ENCODE measurements at regions not wholly inside any gene's neighbourhood (a gene's known extent, or its start where the extent isn't known, plus 50 kb on each side); places are given as distances from the start of the nearest gene placed in this dataset.
A peak's percentile ranks its signal among the peaks of the same experiment; 100 is the strongest.

DNA sequence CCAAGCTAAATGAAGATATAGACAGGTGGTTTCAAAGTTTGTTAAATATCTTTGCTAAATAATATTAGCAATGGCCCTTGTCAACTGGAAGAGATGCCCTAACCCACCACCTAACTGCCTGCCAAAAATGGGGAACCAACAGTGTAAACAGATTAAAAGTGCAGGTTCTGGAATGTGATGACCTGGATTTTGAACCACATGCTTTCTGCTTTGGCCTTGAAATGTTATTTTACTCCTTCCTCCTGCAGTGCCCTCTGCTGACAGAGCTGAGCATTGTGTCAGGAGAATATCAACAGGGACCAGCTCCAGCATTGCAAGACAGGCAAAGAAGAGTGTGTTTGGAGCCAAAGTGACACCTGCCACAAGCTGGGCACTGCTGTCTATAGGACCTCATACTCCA lies 226.6 kb downstream of the MYLK4 start:
- H3K9me3 ChIP-seq: no peaks in the 10 kb centered on the region
- no peaks in the 10 kb centered on the region for H3K27me3 ChIP-seq
- H3K4me3 ChIP-seq (ENCODE audit: low read depth in 1 of 2, low read length in 1 of 2): no peak overlapping the region
- TF ChIP-seq, protein P1, sequence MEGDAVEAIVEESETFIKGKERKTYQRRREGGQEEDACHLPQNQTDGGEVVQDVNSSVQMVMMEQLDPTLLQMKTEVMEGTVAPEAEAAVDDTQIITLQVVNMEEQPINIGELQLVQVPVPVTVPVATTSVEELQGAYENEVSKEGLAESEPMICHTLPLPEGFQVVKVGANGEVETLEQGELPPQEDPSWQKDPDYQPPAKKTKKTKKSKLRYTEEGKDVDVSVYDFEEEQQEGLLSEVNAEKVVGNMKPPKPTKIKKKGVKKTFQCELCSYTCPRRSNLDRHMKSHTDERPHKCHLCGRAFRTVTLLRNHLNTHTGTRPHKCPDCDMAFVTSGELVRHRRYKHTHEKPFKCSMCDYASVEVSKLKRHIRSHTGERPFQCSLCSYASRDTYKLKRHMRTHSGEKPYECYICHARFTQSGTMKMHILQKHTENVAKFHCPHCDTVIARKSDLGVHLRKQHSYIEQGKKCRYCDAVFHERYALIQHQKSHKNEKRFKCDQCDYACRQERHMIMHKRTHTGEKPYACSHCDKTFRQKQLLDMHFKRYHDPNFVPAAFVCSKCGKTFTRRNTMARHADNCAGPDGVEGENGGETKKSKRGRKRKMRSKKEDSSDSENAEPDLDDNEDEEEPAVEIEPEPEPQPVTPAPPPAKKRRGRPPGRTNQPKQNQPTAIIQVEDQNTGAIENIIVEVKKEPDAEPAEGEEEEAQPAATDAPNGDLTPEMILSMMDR (IDR thresholded peaks at IDR 0.05): peak; percentile 67
- H3K36me3 ChIP-seq: no peaks in the 10 kb centered on the region
- peaks cover 50 to 68% of the 10 kb centered on the region in 2 experiments for H3K4me1 ChIP-seq (ENCODE audit: control insufficient read depth in 1 of 2, insufficient read depth in 1 of 2, low read depth in 1 of 2, low read length in 1 of 2)
- peak overlapping the region; percentile 88 for H3K27ac ChIP-seq

DNA sequence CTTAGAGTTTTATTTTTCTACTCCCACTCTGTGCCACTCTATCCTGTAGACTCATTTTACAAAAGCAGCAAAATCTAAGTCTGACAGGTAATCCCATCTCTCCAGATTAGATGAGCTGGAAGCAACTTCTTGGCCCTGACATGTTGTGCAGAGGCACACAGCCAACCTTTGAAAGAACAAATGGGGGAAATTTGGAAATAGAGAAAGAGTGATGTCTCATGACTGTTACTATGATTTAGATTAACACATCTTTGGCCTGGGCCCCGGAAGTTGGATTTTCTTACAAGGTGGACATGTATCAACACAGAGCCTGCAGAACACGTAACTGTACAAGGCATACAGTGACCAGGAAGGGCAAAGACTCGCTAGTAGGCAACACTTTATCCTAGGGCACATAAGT lies 227.7 kb downstream of the MYLK4 start:
- Histone ChIP-seq H3K36me3 (no peaks in the 10 kb centered on the region), H3K27ac (peak overlapping the region; percentile 88), H3K27me3 (no peaks in the 10 kb centered on the region)

DNA sequence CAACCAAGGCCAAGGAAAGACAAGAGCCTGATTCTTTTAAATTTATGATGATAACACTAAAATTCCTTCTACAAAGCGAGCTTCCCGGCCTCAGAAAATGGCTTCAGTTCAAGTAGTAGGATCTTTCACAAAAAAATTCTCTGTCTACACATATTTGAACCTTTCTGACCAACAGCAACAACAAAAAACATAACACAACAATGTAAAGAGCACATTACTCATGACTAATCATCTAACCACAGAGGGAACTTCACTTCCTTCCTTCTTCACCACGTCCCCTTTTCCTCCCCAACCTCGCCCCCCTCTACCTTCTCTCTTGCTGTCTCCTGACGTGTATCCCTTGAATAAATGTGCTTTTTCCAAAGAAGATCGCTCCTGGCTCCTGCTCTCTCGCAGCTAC lies 228.2 kb downstream of the MYLK4 start:
- H3K4me3 ChIP-seq (ENCODE audit: low read depth in 1 of 2, low read length in 1 of 2): peak overlapping the region; percentile 30 to 52

More for the DNA sequence above, 227.7 kb downstream of the MYLK4 start:
- TF ChIP-seq, protein P1 (IDR thresholded peaks at IDR 0.05): no peak
- Histone ChIP-seq H3K4me1 (ENCODE audit: control insufficient read depth in 1 of 2, insufficient read depth in 1 of 2, low read depth in 1 of 2, low read length in 1 of 2) (peaks cover 50 to 68% of the 10 kb centered on the region in 2 experiments), H3K4me3 (ENCODE audit: low read depth in 1 of 2, low read length in 1 of 2) (peak overlapping the region in 1 of 2 experiments; percentile 52), H3K9me3 (no peaks in the 10 kb centered on the region)

DNA sequence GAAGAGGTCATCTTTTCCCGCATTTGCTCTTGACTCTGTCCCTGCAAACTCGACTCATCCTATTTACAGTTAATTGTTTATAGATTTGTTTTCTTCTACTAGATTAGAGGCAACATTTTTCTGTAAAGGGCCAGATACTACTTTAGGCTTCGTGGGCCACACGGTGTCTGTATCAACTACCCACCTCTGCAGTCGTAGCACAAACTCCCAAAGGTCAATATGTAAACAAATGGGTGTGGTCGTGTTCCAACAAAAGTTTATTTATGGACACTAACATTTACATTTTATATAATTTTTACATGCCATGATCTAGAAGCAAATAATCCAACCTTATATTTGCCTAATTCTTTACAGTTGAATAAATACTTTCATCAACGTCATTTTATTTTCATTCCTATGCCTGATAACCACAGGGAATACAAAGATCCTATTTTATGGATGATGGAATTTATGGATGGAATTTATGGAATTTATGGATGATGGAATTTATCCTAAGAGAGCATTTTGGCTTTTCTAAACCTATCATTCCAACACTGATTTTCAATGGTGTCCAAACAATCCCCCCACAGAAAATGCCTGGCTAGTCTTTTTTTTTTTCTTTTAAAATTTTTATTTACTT lies 232.8 kb downstream of the MYLK4 start:
- TF ChIP-seq, protein P1 (IDR thresholded peaks at IDR 0.05): no peak
- H3K27me3 ChIP-seq: no peaks in the 10 kb centered on the region
- H3K4me1 ChIP-seq (ENCODE audit: control insufficient read depth in 1 of 2, insufficient read depth in 1 of 2, low read depth in 1 of 2, low read length in 1 of 2): peaks cover 22 to 25% of the 10 kb centered on the region in 2 experiments
- H3K27ac ChIP-seq: no peak overlapping the region
- H3K4me3 ChIP-seq (ENCODE audit: low read depth in 1 of 2, low read length in 1 of 2): no peak overlapping the region
- H3K9me3 ChIP-seq: no peaks in the 10 kb centered on the region
- no peaks in the 10 kb centered on the region for H3K36me3 ChIP-seq

More for the DNA sequence above, 228.2 kb downstream of the MYLK4 start:
- TF ChIP-seq, protein P1 (IDR thresholded peaks at IDR 0.05): no peak
- Histone ChIP-seq H3K4me1 (ENCODE audit: control insufficient read depth in 1 of 2, insufficient read depth in 1 of 2, low read depth in 1 of 2, low read length in 1 of 2) (peaks cover 50 to 65% of the 10 kb centered on the region in 2 experiments), H3K36me3 (no peaks in the 10 kb centered on the region), H3K27ac (peak overlapping the region; percentile 88), H3K27me3 (no peaks in the 10 kb centered on the region), H3K9me3 (no peaks in the 10 kb centered on the region)

DNA sequence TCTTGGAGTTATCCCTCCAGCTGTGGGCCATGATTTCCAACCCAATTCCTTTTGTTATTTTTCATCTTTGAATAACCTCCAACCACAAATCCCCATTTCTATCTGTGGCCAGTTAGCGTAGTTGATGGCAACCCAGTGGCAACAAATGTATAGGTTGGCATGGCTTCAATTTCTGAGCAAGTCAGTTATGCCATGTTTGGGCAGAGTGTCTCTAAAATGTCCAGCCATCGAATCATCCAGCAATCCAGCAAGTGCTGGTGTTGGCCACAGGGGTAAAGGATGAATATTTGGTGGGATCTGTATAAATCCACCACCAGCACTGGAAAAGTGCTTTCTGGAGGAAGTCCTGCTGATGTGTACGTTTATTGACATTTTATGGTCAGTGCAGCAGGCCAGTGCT lies 233.3 kb downstream of the MYLK4 start:
- peaks cover 16 to 19% of the 10 kb centered on the region in 2 experiments for H3K4me1 ChIP-seq (ENCODE audit: control insufficient read depth in 1 of 2, insufficient read depth in 1 of 2, low read depth in 1 of 2, low read length in 1 of 2)
- no peak overlapping the region for H3K27ac ChIP-seq
- TF ChIP-seq, protein P1 (IDR thresholded peaks at IDR 0.05): no peak
- no peaks in the 10 kb centered on the region for H3K9me3 ChIP-seq
- no peaks in the 10 kb centered on the region for H3K27me3 ChIP-seq
- no peaks in the 10 kb centered on the region for H3K36me3 ChIP-seq
- H3K4me3 ChIP-seq (ENCODE audit: low read depth in 1 of 2, low read length in 1 of 2): no peak overlapping the region

All from neutrophil (primary cell).